ENCODE measurements at regions not wholly inside any gene's neighbourhood (a gene's known extent, or its start where the extent isn't known, plus 50 kb on each side); places are given as distances from the start of the nearest gene placed in this dataset.

- TF ChIP-seq CTCF (conservative IDR thresholded peaks at IDR 0.05; ENCODE audit: low read depth, low read length), result no peak
- no peak for TF ChIP-seq EZH2 (IDR thresholded peaks at IDR 0.05; ENCODE audit: borderline replicate concordance, low read depth, low read length, poor library complexity, severe bottlenecking)
Observed at GRCh38 chr10:35912615-35913569, 270.8 kb upstream of the FZD8 start.

Data from A673 (cell line).